Activated CD8-positive, alpha-beta memory T cell treated with anti-CD3 and anti-CD28 coated beads for 1 hour (primary cell): ENCODE measurements at regions not wholly inside any gene's neighbourhood (a gene's known extent, or its start where the extent isn't known, plus 50 kb on each side); places are given as distances from the start of the nearest gene placed in this dataset.

Source experiments
- DNase-seq, 2 donors: peaks; one replicate each; pipeline ENCODE4 v3.0.0-alpha.2; 2020; ENCODE audit warnings: low read depth in 1 of 2; ENCODE audit errors: extremely low read depth in 1 of 2

- no peak for DNase-seq
Measured at GRCh38 chr13:26989957-26990713, 181.5 kb downstream of the USP12 start.

- no peak for DNase-seq
Measured at GRCh38 chr13:26989261-26989956, 182.2 kb downstream of the USP12 start.

- no peak for DNase-seq
Measured at GRCh38 chr13:26988059-26988769, 183.4 kb downstream of the USP12 start.

GRCh38 chr13:26987486-26988013, 184.1 kb downstream of the USP12 start:
- no peak for DNase-seq

GRCh38 chr13:26985285-26985878, 186.2 kb downstream of the USP12 start:
- DNase-seq, result peak; percentile 26 to 34

GRCh38 chr13:26984337-26984736, 187.3 kb downstream of the USP12 start:
- no peak for DNase-seq

- no peak for DNase-seq
Measured at GRCh38 chr13:26983543-26984320, 187.9 kb downstream of the USP12 start.

GRCh38 chr13:26980099-26981031, 191.2 kb downstream of the USP12 start:
- DNase-seq, result no peak

GRCh38 chr13:26979334-26979733, 192.3 kb downstream of the USP12 start:
- DNase-seq, result no peak

- no peak for DNase-seq
Measured at GRCh38 chr13:26978081-26978860, 193.3 kb downstream of the USP12 start.

- no peak for DNase-seq
Measured at GRCh38 chr13:26977541-26977940, 194.1 kb downstream of the USP12 start.

- no peak for DNase-seq
Measured at GRCh38 chr13:26976313-26976712, 195.3 kb downstream of the USP12 start.

- no peak for DNase-seq
Measured at GRCh38 chr13:26973946-26974345, 197.7 kb downstream of the USP12 start.

GRCh38 chr13:26973295-26973694, 198.3 kb downstream of the USP12 start:
- DNase-seq, result no peak

- no peak for DNase-seq
Measured at GRCh38 chr13:26971990-26972887, 199.4 kb downstream of the USP12 start.

GRCh38 chr13:26968431-26969341, 202.9 kb downstream of the USP12 start:
- DNase-seq, result no peak
